IMR-90 (cell line): ENCODE measurements at regions not wholly inside any gene's neighbourhood (a gene's known extent, or its start where the extent isn't known, plus 50 kb on each side); places are given as distances from the start of the nearest gene placed in this dataset.

Experiments used
- ATAC-seq: fragments of 200-7000 bp; cut with Tn5 transposase; 2 replicates; pipeline ENCODE4 v1.9.1; 2020; ENCODE audit warnings: low read depth, mild to moderate bottlenecking, moderate library complexity
- BruUV-seq: library from RNA; stranded (reverse); fragments of 400-500 nt; replicated peaks from 2 replicates; lab custom pipeline; 2021; lab: Mats Ljungman, UMichigan
- CTCF ChIA-PET: fragments of 300-600 bp; formaldehyde crosslinking; extraction: SDS; loops from one replicate; lab custom pipeline; 2021; ENCODE audit warnings: antibody characterized with exemption; lab: Yijun Ruan, JAX
- POLR2A ChIA-PET: fragments of 300-600 bp; sonication (Branson Sonifier 250); formaldehyde crosslinking; loops from one replicate; lab custom pipeline; 2022; ENCODE audit warnings: antibody characterized with exemption; ENCODE audit not compliant: unreplicated experiment; lab: Charles Lee
- DNase-seq: peaks from one replicate; pipeline ENCODE4 v3.0.0; 2013
- H2AFZ ChIP-seq: replicated peaks from 2 replicates; pipeline ENCODE3; 2013; ENCODE audit warnings: low read length, mild to moderate bottlenecking; ENCODE audit not compliant: poor library complexity
- H2AK5ac ChIP-seq: 2 replicates; pipeline ENCODE4 v1.6.1; 2013; ENCODE audit warnings: low read depth, low read length, inconsistent platforms
- H2AK9ac ChIP-seq: replicated peaks from 2 replicates; pipeline ENCODE3; 2013; ENCODE audit warnings: mild to moderate bottlenecking, low read depth, low read length, moderate library complexity; ENCODE audit not compliant: poor library complexity
- H2BK120ac ChIP-seq: 2 replicates; pipeline ENCODE4 v1.6.1; 2013; ENCODE audit warnings: low read depth, low read length, inconsistent platforms
- H2BK15ac ChIP-seq: 3 replicates; pipeline ENCODE4 v1.6.1; 2013; ENCODE audit warnings: low read depth, low read length, inconsistent platforms
- H2BK20ac ChIP-seq: 2 replicates; pipeline ENCODE4 v1.6.1; 2013; ENCODE audit warnings: low read depth, mild to moderate bottlenecking, inconsistent platforms, low read length, moderate library complexity
- H2BK5ac ChIP-seq: 2 replicates; pipeline ENCODE4 v1.6.1; 2013; ENCODE audit warnings: mild to moderate bottlenecking, low read depth, low read length, inconsistent platforms; ENCODE audit not compliant: poor library complexity, severe bottlenecking
- H3K14ac ChIP-seq: replicated peaks from 2 replicates; pipeline ENCODE4 v1.6.1; 2013; ENCODE audit warnings: low read depth, low read length, inconsistent platforms
- H3K18ac ChIP-seq: 2 replicates; pipeline ENCODE4 v1.6.1; 2013; ENCODE audit warnings: low read depth, low read length, control low read depth
- H3K23ac ChIP-seq: 2 replicates; pipeline ENCODE4 v1.6.1; 2013; ENCODE audit warnings: low read depth, low read length, inconsistent platforms
- H3K27ac ChIP-seq: 2 replicates; pipeline ENCODE4 v1.5.1; 2013; ENCODE audit warnings: mild to moderate bottlenecking, control low read depth, low read length; ENCODE audit not compliant: insufficient read depth
- H3K27me3 ChIP-seq: 2 replicates; pipeline ENCODE4 v1.6.1; 2013; ENCODE audit warnings: low read length; ENCODE audit not compliant: control insufficient read depth, insufficient read depth
- H3K36me3 ChIP-seq: 2 replicates; pipeline ENCODE4 v1.6.1; 2013; ENCODE audit warnings: low read length, mixed read lengths; ENCODE audit not compliant: control insufficient read depth, insufficient read depth
- H3K4ac ChIP-seq: 2 replicates; pipeline ENCODE4 v1.6.1; 2013; ENCODE audit warnings: low read depth, low read length, inconsistent platforms
- H3K4me1 ChIP-seq: 2 replicates; pipeline ENCODE4 v1.6.1; 2013; ENCODE audit warnings: low read length, mixed read lengths; ENCODE audit not compliant: control insufficient read depth, insufficient read depth
- H3K4me2 ChIP-seq: 2 replicates; pipeline ENCODE4 v1.6.1; 2013; ENCODE audit warnings: low read depth, mild to moderate bottlenecking, control low read depth, low read length, moderate library complexity
- H3K4me3 ChIP-seq: 2 replicates; pipeline ENCODE4 v1.5.1; 2013; ENCODE audit warnings: low read depth, mild to moderate bottlenecking, control low read depth, low read length, moderate library complexity; ENCODE audit not compliant: insufficient read depth
- H3K56ac ChIP-seq: 2 replicates; pipeline ENCODE4 v1.6.1; 2013; ENCODE audit warnings: low read length, inconsistent platforms; ENCODE audit not compliant: insufficient read depth; ENCODE audit errors: extremely low read depth
- H3K79me1 ChIP-seq, 2 experiments: 2 replicates each; pipeline ENCODE4 v1.6.1; 2013; ENCODE audit warnings: low read length in 2 of 2, inconsistent platforms in 1 of 2, low read depth in 1 of 2
- H3K9ac ChIP-seq: 2 replicates; pipeline ENCODE4 v1.6.1; 2013; ENCODE audit warnings: low read depth, low read length, control low read depth
- H3K9me1 ChIP-seq: 2 replicates; pipeline ENCODE4 v1.6.1; 2013; ENCODE audit warnings: low read length, inconsistent platforms; ENCODE audit not compliant: insufficient read depth
- H3K9me3 ChIP-seq: 2 replicates; pipeline ENCODE4 v1.6.1; 2013; ENCODE audit warnings: low read length; ENCODE audit not compliant: control insufficient read depth, insufficient read depth
- H4K20me1 ChIP-seq: 2 replicates; pipeline ENCODE4 v1.6.1; 2013; ENCODE audit warnings: low read length, inconsistent platforms; ENCODE audit not compliant: insufficient read depth
- H4K5ac ChIP-seq: 2 replicates; pipeline ENCODE4 v1.6.1; 2013; ENCODE audit warnings: mild to moderate bottlenecking, low read depth, low read length, control low read depth
- H4K8ac ChIP-seq, 2 experiments: 2 replicates each; pipeline ENCODE4 v1.6.1; 2013; ENCODE audit warnings: low read depth in 2 of 2, low read length in 2 of 2, control low read depth in 1 of 2, inconsistent platforms in 1 of 2
- H4K91ac ChIP-seq: 2 replicates; pipeline ENCODE4 v1.6.1; 2013; ENCODE audit warnings: low read depth, low read length, inconsistent platforms; ENCODE audit not compliant: insufficient read depth
- BHLHE40 ChIP-seq: fragments of 150-350 bp; IDR thresholded peaks from 2 replicates; pipeline ENCODE4 v1.6.1; 2016; ENCODE audit warnings: mild to moderate bottlenecking, low read depth, low read length
- CEBPB ChIP-seq: IDR thresholded peaks from 2 replicates; pipeline ENCODE4 v1.6.1; 2012; ENCODE audit warnings: low read depth, low read length, improper control_type of control experiment
- CHD1 ChIP-seq: IDR thresholded peaks from 2 replicates; pipeline ENCODE4 v1.6.1; 2012; ENCODE audit warnings: low read depth, low read length, improper control_type of control experiment
- CTCF ChIP-seq: conservative IDR thresholded peaks from 2 replicates; pipeline ENCODE4 v1.5.1; 2012; ENCODE audit warnings: mild to moderate bottlenecking, low read depth, low read length, improper control_type of control experiment
- FOS ChIP-seq: fragments of 150-350 bp; IDR thresholded peaks from 2 replicates; pipeline ENCODE4 v1.6.1; 2016; ENCODE audit warnings: low read depth, low read length
- MAFK ChIP-seq: IDR thresholded peaks from 2 replicates; pipeline ENCODE4 v1.6.1; 2012; ENCODE audit warnings: low read depth, low read length, improper control_type of control experiment
- MAZ ChIP-seq: IDR thresholded peaks from 2 replicates; pipeline ENCODE4 v1.6.1; 2012; ENCODE audit warnings: low read depth, mild to moderate bottlenecking, low read length, improper control_type of control experiment, moderate library complexity, borderline replicate concordance
- NFE2L2 ChIP-seq: fragments of 150-350 bp; IDR thresholded peaks from 2 replicates; pipeline ENCODE4 v1.6.1; 2016; ENCODE audit warnings: low read depth, mild to moderate bottlenecking, low read length
- RAD21 ChIP-seq: IDR thresholded peaks from 2 replicates; pipeline ENCODE4 v1.6.1; 2012; ENCODE audit warnings: low read length, improper control_type of control experiment
- RCOR1 ChIP-seq: IDR thresholded peaks from 2 replicates; pipeline ENCODE4 v1.6.1; 2012; ENCODE audit warnings: mild to moderate bottlenecking, low read length, improper control_type of control experiment; ENCODE audit not compliant: insufficient replicate concordance
- RFX5 ChIP-seq: IDR thresholded peaks from 2 replicates; pipeline ENCODE4 v1.8.0; 2012; ENCODE audit warnings: low read depth, mild to moderate bottlenecking, low read length, moderate library complexity
- SMC3 ChIP-seq: fragments of 150-350 bp; IDR thresholded peaks from 2 replicates; pipeline ENCODE4 v1.6.1; 2016; ENCODE audit warnings: low read depth, mild to moderate bottlenecking, antibody characterized with exemption, low read length, moderate library complexity
- USF2 ChIP-seq: fragments of 150-350 bp; IDR thresholded peaks from 2 replicates; pipeline ENCODE4 v1.6.1; 2017; ENCODE audit warnings: mild to moderate bottlenecking, antibody characterized with exemption, low read length, low read depth
- WGBS, 2 experiments: methylation state at CpG; one replicate each; pipeline versions ENCODE4 v1.1.5 to v1.1.7; 2013; ENCODE audit warnings: missing lambda C conversion rate in 2 of 2; ENCODE audit not compliant: insufficient read length in 1 of 2; ENCODE audit errors: extremely low coverage in 2 of 2; 5-methylcytosine and 5-hydroxymethylcytosine counted together
- dilution Hi-C: fragments of 300-500 bp; cut with HindIII; formaldehyde crosslinking; loops from one replicate; pipeline ENCODE4 v1.14.3; 2018; ENCODE audit warnings: low sequenced_read_pairs; ENCODE audit not compliant: unreplicated experiment
- in situ Hi-C: fragments of 300-500 bp; cut with MboI; formaldehyde crosslinking; loops from 3 replicates; pipeline ENCODE4 v1.14.3; 2019; ENCODE audit warnings: low sequenced_read_pairs, inconsistent platforms, mixed read lengths
- intact Hi-C: fragments of 100-400 bp; cut with micrococcal nuclease; formaldehyde crosslinking; loops from 2 replicates; pipeline ENCODE4 v1.10.0; 2022

- POLR2A ChIA-PET, result no interaction called here
- H3K4me3 ChIP-seq, result no peak overlapping the region
- no peak overlapping the region for H2BK20ac ChIP-seq
- H3K23ac ChIP-seq, result no peak overlapping the region; the same call in 1 of the 2 replicates
- H2BK15ac ChIP-seq, result no peak overlapping the region
- no peaks in the 10 kb centered on the region; the same call in 1 of the 2 replicates for H3K9me3 ChIP-seq
- no peak overlapping the region for H2BK120ac ChIP-seq
- TF ChIP-seq MAZ (no peak), RAD21 (no peak), RFX5 (no peak), NFE2L2 (no peak), CHD1 (no peak), RCOR1 (no peak), SMC3 (no peak), CEBPB (no peak), MAFK (no peak), CTCF (no peak), FOS (no peak), BHLHE40 (no peak), USF2 (no peak)
- no peak overlapping the region for H3K18ac ChIP-seq
- no TSS peak for BruUV-seq
- H4K8ac ChIP-seq, result no peak overlapping the region
- dilution Hi-C loops, result no loop called here
- no peak overlapping the region for H2AK9ac ChIP-seq
- no peak overlapping the region for H3K9ac ChIP-seq
- in situ Hi-C loops, result no loop called here
- no peak overlapping the region for H4K91ac ChIP-seq
- no peaks in the 10 kb centered on the region for H4K20me1 ChIP-seq
- H3K9me1 ChIP-seq, result no peaks in the 10 kb centered on the region
- H4K5ac ChIP-seq, result no peak overlapping the region
- H3K27ac ChIP-seq, result no peak overlapping the region
- H3K27me3 ChIP-seq, result no peaks in the 10 kb centered on the region
- no peak overlapping the region for H3K56ac ChIP-seq
- H2BK5ac ChIP-seq, result no peak overlapping the region
- ATAC-seq (no peak), DNase-seq (no peak)
- CTCF ChIA-PET, result no interaction called here
- no peaks in the 10 kb centered on the region for H3K4me1 ChIP-seq
- no peak overlapping the region for H3K4ac ChIP-seq
- no peak overlapping the region for H3K14ac ChIP-seq
- H3K36me3 ChIP-seq, result no peaks in the 10 kb centered on the region
- no peak overlapping the region for H2AK5ac ChIP-seq
- intact Hi-C loops, result no loop called here
- no CpG with 5 or more reads among the region's 1 CpG for WGBS, 2 experiments
- H2AFZ ChIP-seq, result no peak overlapping the region
- H3K79me1 ChIP-seq, result no peaks in the 10 kb centered on the region
- H3K4me2 ChIP-seq, result no peak overlapping the region
Measured at GRCh38 chr16:59651662-59652061, 917.5 kb upstream of the GOT2 start.
